H1 (cell line): ENCODE measurements at regions not wholly inside any gene's neighbourhood (a gene's known extent, or its start where the extent isn't known, plus 50 kb on each side); places are given as distances from the start of the nearest gene placed in this dataset.
A peak's percentile ranks its signal among the peaks of the same experiment; 100 is the strongest.

Experiments
- CTCF ChIA-PET: fragments of 300-600 bp; sonication (Branson Sonifier 250); formaldehyde crosslinking; loops from one replicate; lab custom pipeline; 2021; ENCODE audit not compliant: partially characterized antibody; lab: Charles Lee
- POLR2A ChIA-PET: fragments of 300-600 bp; sonication (Branson Sonifier 250); formaldehyde crosslinking; loops from one replicate; lab custom pipeline; 2021; ENCODE audit warnings: inconsistent platforms; ENCODE audit not compliant: partially characterized antibody; lab: Charles Lee
- DNase-seq, 2 experiments: peaks; one replicate each; pipeline versions ENCODE4 v3.0.0 to v3.0.0-alpha.2; 2010 to 2022; ENCODE audit warnings: low spot score in 2 of 2, low read depth in 1 of 2, mixed read lengths in 1 of 2
- FAIRE-seq: peaks from 2 replicates; lab custom pipeline; 2011; peaks lifted over from hg19 to GRCh38; lab: Jason Lieb, UNC
- H2AFZ ChIP-seq: 2 replicates; pipeline ENCODE4 v1.8.1; 2012; ENCODE audit warnings: low read length, inconsistent platforms
- H2AK5ac ChIP-seq: 2 replicates; pipeline ENCODE4 v1.6.1; 2013; ENCODE audit warnings: low read depth, low read length
- H2BK120ac ChIP-seq: replicated peaks from 2 replicates; pipeline ENCODE3; 2013; ENCODE audit warnings: low read depth, low read length, inconsistent platforms
- H2BK12ac ChIP-seq: 2 replicates; pipeline ENCODE4 v1.6.1; 2013; ENCODE audit warnings: low read depth, low read length
- H2BK15ac ChIP-seq: 2 replicates; pipeline ENCODE4 v1.6.1; 2013; ENCODE audit warnings: low read length
- H2BK20ac ChIP-seq: 2 replicates; pipeline ENCODE4 v1.6.1; 2013; ENCODE audit warnings: low read length
- H2BK5ac ChIP-seq: 2 replicates; pipeline ENCODE4 v1.6.1; 2013; ENCODE audit warnings: low read depth, low read length
- H3K14ac ChIP-seq: 2 replicates; pipeline ENCODE4 v1.6.1; 2013; ENCODE audit warnings: inconsistent platforms; ENCODE audit not compliant: insufficient read length
- H3K18ac ChIP-seq: 2 replicates; pipeline ENCODE4 v1.6.1; 2013; ENCODE audit warnings: low read length; ENCODE audit errors: extremely low read depth
- H3K23ac ChIP-seq: 2 replicates; pipeline ENCODE4 v1.6.1; 2013; ENCODE audit warnings: inconsistent platforms; ENCODE audit not compliant: insufficient read length
- H3K23me2 ChIP-seq: 2 replicates; pipeline ENCODE4 v1.6.1; 2013; ENCODE audit warnings: low read depth, low read length
- H3K27ac ChIP-seq: 2 replicates; pipeline ENCODE4 v1.6.1; 2011; ENCODE audit warnings: low read depth, low read length, inconsistent platforms
- H3K27me3 ChIP-seq, 4 experiments: replicated peaks in 1 of 4; 1 replicate in 1 of 4; 2 replicates in 3 of 4; pipeline versions ENCODE4 v1.6.1 to v1.8.1; 2011 to 2013; ENCODE audit warnings: low read length in 3 of 4, mild to moderate bottlenecking in 3 of 4, inconsistent platforms in 2 of 4, mixed read lengths in 2 of 4, moderate library complexity in 1 of 4; ENCODE audit not compliant: control insufficient read depth in 3 of 4, insufficient read depth in 3 of 4; ENCODE audit errors: extremely low read depth in 1 of 4
- H3K36me3 ChIP-seq, 4 experiments: 2 replicates each; pipeline versions ENCODE4 v1.6.1 to v1.8.1; 2011 to 2013; ENCODE audit warnings: mild to moderate bottlenecking in 4 of 4, low read length in 3 of 4, moderate library complexity in 2 of 4, control low read depth in 1 of 4, inconsistent platforms in 1 of 4; ENCODE audit not compliant: insufficient read depth in 4 of 4, control insufficient read depth in 2 of 4
- H3K4ac ChIP-seq: replicated peaks from 2 replicates; pipeline ENCODE3; 2013; ENCODE audit warnings: low read length, low read depth, mixed read lengths, inconsistent platforms; ENCODE audit not compliant: insufficient read length
- H3K4me1 ChIP-seq, 4 experiments: replicated peaks in 1 of 4; 1 replicate in 1 of 4; 2 replicates in 3 of 4; pipeline versions ENCODE4 v1.6.1 to v1.8.1; 2011 to 2013; ENCODE audit warnings: low read length in 3 of 4, inconsistent platforms in 2 of 4, mixed read lengths in 1 of 4; ENCODE audit not compliant: insufficient read depth in 4 of 4, control insufficient read depth in 3 of 4
- H3K4me2 ChIP-seq, 2 experiments: 2 replicates each; pipeline versions ENCODE4 v1.6.1 to v1.8.1; 2011 to 2013; ENCODE audit warnings: low read depth in 2 of 2, low read length in 2 of 2, control low read depth in 1 of 2, inconsistent platforms in 1 of 2, mild to moderate bottlenecking in 1 of 2; ENCODE audit not compliant: insufficient read depth in 1 of 2
- H3K4me3 ChIP-seq, 4 experiments: fragments of 200-600, 300-600 bp in 1 of 4; sonication (generic), shearing (Covaris generic), sonication (Bioruptor Twin) in 1 of 4; 2 replicates each; pipeline versions ENCODE4 v1.5.1 to v1.8.1; 2011 to 2016; ENCODE audit warnings: low read length in 4 of 4, low read depth in 3 of 4, control low read depth in 2 of 4, inconsistent platforms in 2 of 4, mild to moderate bottlenecking in 2 of 4, mixed read lengths in 1 of 4, moderate library complexity in 1 of 4; ENCODE audit not compliant: insufficient read depth in 2 of 4; ENCODE audit errors: extremely low read depth in 1 of 4
- H3K56ac ChIP-seq: replicated peaks from 2 replicates; pipeline ENCODE3; 2013; ENCODE audit warnings: low read depth, mild to moderate bottlenecking, mixed read lengths, low read length, inconsistent platforms; ENCODE audit not compliant: insufficient read length
- H3K79me1 ChIP-seq: 2 replicates; pipeline ENCODE4 v1.6.1; 2013; ENCODE audit warnings: low read depth, low read length, control low read depth
- H3K79me2 ChIP-seq, 2 experiments: 2 replicates each; pipeline versions ENCODE4 v1.6.1 to v1.8.1; 2012 to 2013; ENCODE audit warnings: low read length in 2 of 2, mild to moderate bottlenecking in 2 of 2, inconsistent platforms in 1 of 2; ENCODE audit not compliant: insufficient read depth in 2 of 2, control insufficient read depth in 1 of 2
- H3K9ac ChIP-seq, 4 experiments: replicated peaks in 1 of 4; 1 replicate in 1 of 4; 2 replicates in 3 of 4; pipeline versions ENCODE4 v1.6.1 to v1.8.1; 2011 to 2013; ENCODE audit warnings: low read depth in 3 of 4, low read length in 3 of 4, control low read depth in 2 of 4, mild to moderate bottlenecking in 2 of 4, moderate library complexity in 2 of 4, inconsistent platforms in 1 of 4; ENCODE audit errors: extremely low read depth in 1 of 4
- H3K9me3 ChIP-seq, 2 experiments: 2 replicates each; pipeline versions ENCODE4 v1.6.1 to v1.8.1; 2012 to 2013; ENCODE audit warnings: mild to moderate bottlenecking in 2 of 2, moderate library complexity in 2 of 2, control low read depth in 1 of 2, inconsistent platforms in 1 of 2, low read depth in 1 of 2, low read length in 1 of 2, mixed read lengths in 1 of 2; ENCODE audit not compliant: insufficient read depth in 2 of 2
- H4K20me1 ChIP-seq, 2 experiments: replicated peaks in 1 of 2; 2 replicates each; pipeline versions ENCODE3 to v1.8.1; 2011 to 2013; ENCODE audit warnings: inconsistent platforms in 2 of 2, low read length in 2 of 2, mild to moderate bottlenecking in 1 of 2; ENCODE audit not compliant: insufficient read depth in 2 of 2, control insufficient read depth in 1 of 2
- H4K5ac ChIP-seq: 2 replicates; pipeline ENCODE4 v1.6.1; 2013; ENCODE audit warnings: low read length, low read depth, mixed read lengths, inconsistent platforms; ENCODE audit not compliant: insufficient read length
- H4K8ac ChIP-seq: 2 replicates; pipeline ENCODE4 v1.8.0; 2013; ENCODE audit warnings: mild to moderate bottlenecking, moderate library complexity, low read length, inconsistent platforms; ENCODE audit not compliant: insufficient read depth; ENCODE audit errors: extremely low read depth
- H4K91ac ChIP-seq: replicated peaks from 2 replicates; pipeline ENCODE3; 2013; ENCODE audit warnings: low read length, mixed read lengths, inconsistent platforms; ENCODE audit not compliant: insufficient read length
- BCL11A ChIP-seq, 2 experiments: IDR thresholded peaks; one replicate each; pipeline ENCODE4 v1.6.1; 2011; ENCODE audit warnings: low read depth in 2 of 2, low read length in 2 of 2, mild to moderate bottlenecking in 2 of 2
- POU5F1 ChIP-seq: IDR thresholded peaks from 2 replicates; pipeline ENCODE4 v1.6.1; 2011; ENCODE audit warnings: low read depth, mild to moderate bottlenecking, low read length, moderate library complexity
- WGBS, 2 experiments: shearing (Covaris generic) in 1 of 2; methylation state at CpG; one replicate each; pipeline versions ENCODE4 v1.1.6 to v1.1.7; 2013 to 2015; ENCODE audit warnings: low lambda C conversion rate in 2 of 2, mixed read lengths in 2 of 2, inconsistent platforms in 1 of 2, low coverage in 1 of 2, missing lambda C conversion rate in 1 of 2; ENCODE audit not compliant: insufficient replicate concordance in 2 of 2, insufficient coverage in 1 of 2, insufficient read length in 1 of 2; ENCODE audit errors: extremely low coverage in 1 of 2, missing lambda C conversion rate in 1 of 2; 5-methylcytosine and 5-hydroxymethylcytosine counted together

GRCh38 chr11:119876841-119877240 lies 147.8 kb upstream of the NECTIN1 start:
- Histone ChIP-seq H2BK12ac (no peak overlapping the region), H3K14ac (no peak overlapping the region), H3K9ac (no peak overlapping the region), H3K79me1 (no peaks in the 10 kb centered on the region), H2BK120ac (no peak overlapping the region), H4K91ac (no peak overlapping the region), H3K4me1 (peaks cover 0 to 8% (median 2%) of the 10 kb centered on the region in 4 experiments; a peak in 4 of 7 replicates), H3K4ac (no peak overlapping the region), H3K27ac (no peak overlapping the region), H3K4me2 (no peak overlapping the region), H3K18ac (no peak overlapping the region), H4K5ac (no peak overlapping the region), H3K56ac (peak overlapping the region; percentile 0), H2BK5ac (no peak overlapping the region), H2AFZ (no peak overlapping the region), H4K8ac (no peak overlapping the region), H2BK15ac (no peak overlapping the region), H3K23ac (no peak overlapping the region), H3K27me3 (no peaks in the 10 kb centered on the region; a peak in 1 of 7 replicates), H3K9me3 (no peaks in the 10 kb centered on the region), H2BK20ac (no peak overlapping the region), H2AK5ac (no peak overlapping the region), H4K20me1 (no peaks in the 10 kb centered on the region), H3K4me3 (no peak overlapping the region), H3K36me3 (no peaks in the 10 kb centered on the region), H3K23me2 (no peaks in the 10 kb centered on the region), H3K79me2 (no peaks in the 10 kb centered on the region)
- POLR2A ChIA-PET = no interaction called here
- CTCF ChIA-PET = interaction anchor here (1.1 to 1.3 kb wide), 2 partner anchors 44 to 231 kb away, joined by 3 to 4 read pairs; no protein-coding TSS in a partner anchor
- DNase-seq (no peak), FAIRE-seq (no peak)
- WGBS, 2 experiments = 89% methylated on average over 12 of the region's 12 CpGs; no CpG with 5 or more reads in 1 of the 2 experiments
- TF ChIP-seq POU5F1 (no peak), BCL11A (IDR thresholded peaks at IDR 0.05; ENCODE audit: low read depth in 2 of 2, low read length in 2 of 2) (no peak)
